ENCODE measurements at regions not wholly inside any gene's neighbourhood (a gene's known extent, or its start where the extent isn't known, plus 50 kb on each side); places are given as distances from the start of the nearest gene placed in this dataset.
"Not testable (repeated sequence)": the region's sequence is repeated elsewhere in the genome, so short reads cannot be mapped to it uniquely, and the experiment has no call there.

DNA sequence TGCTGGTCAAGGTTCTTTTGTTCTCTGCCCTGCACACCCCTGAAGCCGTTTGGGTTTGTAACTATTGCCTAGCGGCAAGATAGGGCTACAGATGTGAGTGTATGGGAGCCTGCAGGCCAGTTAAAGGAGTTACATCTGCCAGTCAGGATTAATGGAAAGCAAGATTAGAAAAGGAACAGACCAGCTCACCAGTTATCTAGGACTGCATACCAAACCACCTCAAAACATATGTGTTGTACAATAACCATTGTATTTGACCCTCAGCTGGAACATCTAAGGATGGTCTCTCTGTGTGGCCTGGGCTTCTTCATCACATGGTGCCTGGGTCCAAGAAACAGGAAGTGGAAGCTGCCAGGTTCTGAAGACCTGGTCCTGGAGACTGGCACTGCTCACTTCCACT is 52.5 kb upstream of the FBXO28 start:
- no peak for DNase-seq

DNA sequence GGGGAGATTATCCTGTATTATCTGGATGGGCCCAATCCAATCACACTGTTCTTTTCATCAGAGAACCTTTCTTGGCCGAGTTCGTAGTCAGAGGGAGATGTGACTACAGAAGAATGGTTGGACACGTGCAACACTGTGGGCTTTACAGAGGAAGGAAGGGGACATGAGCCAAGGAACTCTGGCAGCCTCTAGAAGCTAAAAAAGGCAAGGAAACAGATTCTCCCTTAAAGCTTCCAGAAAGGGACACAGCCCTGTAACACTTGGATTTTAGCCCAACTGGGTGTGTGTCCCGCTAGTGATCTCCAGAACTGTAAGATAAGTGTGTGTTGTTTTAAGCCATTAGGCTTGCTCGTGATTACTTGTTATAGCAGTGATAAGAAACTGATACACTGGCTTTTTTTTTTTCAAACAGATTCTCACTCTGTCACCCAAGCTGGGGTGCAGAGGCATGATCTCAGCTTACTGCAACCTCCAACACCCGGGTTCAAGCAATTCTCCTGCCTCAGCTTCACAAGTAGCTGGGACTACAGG is 53.9 kb upstream of the FBXO28 start:
- no peak for DNase-seq

DNA sequence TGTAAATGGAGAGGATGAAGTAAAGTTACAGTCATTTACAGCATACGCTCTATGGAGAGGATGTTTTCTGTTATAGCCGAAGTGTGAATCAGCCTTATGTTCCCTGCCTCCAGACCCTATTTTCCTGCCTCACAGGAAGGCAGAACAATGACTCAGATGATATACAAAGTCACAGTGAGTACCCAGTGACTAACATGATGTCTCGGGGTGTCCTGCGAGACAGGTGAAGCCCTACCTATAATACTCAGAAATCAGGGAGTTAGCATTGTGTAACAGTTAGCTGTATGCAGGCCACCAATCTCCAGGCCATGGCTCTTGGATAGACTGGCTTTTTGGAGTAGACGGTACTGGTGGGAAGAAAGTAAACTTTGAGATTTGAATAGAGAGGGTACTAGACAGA is 55.6 kb upstream of the FBXO28 start:
- DNase-seq: no peak

DNA sequence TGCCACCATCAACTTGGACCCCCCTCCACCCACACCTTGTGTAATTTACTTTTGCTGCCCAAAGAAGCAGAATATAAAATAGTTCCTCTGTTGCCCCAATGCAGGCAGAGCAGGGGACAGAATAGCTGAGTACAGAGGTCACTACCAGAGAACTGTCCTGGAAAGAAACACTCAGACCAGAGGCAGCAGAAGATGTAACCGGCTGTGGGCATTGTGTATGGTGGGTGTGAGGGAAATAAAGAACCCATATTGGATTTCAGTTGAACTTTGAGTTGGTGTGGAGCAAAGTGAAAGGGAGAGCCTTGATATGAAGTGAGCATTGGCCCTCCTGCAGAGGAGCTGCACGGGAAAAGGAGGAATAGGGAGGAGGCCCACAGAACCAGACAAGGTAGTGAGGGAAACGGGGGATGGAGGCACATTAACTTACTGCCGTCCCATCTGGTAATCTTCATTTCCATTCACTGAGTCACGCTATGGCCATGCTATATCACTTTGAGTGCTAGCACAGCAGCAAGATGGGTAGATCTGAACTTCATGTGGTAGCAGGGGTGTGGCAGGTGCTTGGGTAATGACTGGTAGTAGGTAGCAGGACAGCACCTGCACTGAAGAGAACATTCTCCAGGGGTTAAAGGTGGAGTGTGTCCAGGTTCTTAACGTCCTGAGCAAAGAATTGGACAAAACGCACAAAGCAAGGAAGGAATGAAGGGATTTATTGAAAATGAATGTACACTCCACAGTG is 56.3 kb upstream of the FBXO28 start:
- no peak for DNase-seq

DNA sequence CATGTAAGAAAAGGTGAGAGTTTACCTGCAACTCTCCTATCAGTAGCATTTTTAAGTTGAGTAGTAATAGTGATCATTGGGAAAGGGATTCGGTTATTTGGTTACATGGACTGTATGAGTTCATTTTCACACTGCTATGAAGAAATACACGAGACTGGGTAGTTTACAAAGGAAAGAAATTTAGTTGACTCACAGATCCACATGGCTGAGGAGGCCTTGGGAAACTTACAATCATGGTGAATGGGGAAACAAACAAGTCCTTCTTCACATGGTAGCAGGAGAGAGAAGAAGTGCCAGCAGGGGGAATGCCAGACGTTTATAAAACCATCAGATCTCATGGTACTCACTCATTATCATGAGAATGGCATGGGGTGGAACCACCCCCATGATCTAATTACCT is 59.3 kb upstream of the FBXO28 start:
- DNase-seq: peak; percentile 29

DNA sequence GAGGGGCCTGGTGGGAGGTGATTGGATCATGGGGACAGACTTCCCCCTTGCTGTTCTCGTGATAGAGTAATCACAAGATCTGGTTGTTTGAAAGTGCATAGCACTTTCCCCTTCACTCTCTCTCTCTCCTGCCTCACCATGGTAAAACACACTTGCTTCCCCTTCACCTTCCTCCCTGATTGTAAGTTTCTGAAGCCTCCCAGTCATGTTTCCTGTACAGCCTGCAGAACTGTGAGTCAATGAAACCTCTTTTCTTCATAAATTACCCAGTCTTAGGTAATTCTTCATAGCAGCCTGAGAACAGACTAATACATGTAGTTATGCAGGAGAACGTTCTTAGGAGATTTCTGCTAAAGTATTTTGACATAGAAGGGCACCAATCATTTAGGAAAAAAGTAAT is 59.9 kb upstream of the FBXO28 start:
- DNase-seq: no peak

DNA sequence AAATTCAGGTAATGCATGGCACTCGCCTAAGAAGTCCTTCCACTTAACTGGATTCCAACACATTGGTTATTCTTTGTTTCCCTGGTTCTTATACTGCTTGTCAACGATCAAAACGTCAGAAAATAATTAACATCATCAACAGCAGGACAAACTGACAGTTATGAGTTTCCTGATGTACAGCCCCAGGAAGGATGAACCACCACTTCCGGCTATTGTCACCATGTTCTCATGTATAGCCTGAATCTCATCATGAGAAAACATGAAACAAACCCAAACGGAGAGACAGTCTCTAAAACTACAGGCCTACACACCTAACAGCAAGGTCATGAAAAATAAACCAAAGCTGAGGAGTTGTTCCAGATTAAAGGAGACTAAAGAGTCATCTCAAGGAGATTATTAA is 60.5 kb upstream of the FBXO28 start:
- DNase-seq: no peak

DNA sequence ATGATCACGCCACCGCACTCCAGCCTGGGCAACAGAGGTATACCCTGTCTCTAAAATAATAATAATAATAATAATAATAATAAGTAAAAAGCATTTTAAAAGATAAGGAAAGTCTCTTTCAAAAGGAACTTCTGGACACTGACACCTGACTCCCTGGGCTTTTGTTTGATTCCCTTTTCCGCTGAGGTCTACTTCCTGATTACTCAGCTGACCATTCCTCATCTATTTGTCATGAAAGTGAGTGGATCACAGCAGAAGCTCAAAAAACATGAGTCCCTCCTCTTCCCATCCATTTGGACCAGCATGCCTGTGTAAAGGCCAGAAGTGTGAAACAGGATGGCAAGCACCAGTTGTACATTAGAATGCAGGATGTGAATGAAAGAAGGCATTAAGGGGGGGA is 61.1 kb upstream of the FBXO28 start:
- peak; percentile 10 for DNase-seq

DNA sequence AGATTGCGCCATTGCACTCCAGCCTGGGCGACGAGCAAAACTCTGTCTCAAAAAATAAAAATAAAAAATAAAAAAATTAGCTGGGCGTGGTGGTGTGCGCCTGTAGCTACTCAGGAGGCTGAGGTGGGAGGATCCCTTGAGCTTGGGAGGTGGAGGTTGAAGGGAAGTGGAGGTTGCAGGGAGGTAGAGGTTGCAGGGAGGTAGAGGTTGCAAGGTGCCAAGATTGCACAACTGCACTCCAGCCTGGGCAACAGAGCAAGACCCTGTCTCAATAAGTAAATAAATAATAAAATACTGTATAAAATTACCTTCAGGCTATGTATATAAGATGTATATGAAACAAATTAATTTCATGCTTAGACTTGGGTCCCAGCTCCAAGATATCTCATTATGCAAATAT is 62.1 kb upstream of the FBXO28 start:
- DNase-seq: not testable (repeated sequence)

DNA sequence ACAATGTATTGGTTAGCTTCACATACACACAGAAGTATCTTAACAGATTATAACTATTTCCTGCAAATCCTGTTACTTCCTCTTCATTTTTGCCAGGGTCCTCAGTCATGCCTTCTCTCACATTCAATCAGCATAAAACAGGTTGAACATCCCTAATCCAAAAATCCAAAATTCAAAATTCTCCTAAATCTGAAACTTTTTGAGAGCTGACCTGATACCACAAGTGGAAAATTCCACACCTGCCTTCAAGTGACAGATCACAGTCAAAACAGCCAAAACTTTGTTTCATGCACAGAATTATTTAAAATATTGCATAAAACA is 62.9 kb upstream of the FBXO28 start:
- DNase-seq: no peak

DNA sequence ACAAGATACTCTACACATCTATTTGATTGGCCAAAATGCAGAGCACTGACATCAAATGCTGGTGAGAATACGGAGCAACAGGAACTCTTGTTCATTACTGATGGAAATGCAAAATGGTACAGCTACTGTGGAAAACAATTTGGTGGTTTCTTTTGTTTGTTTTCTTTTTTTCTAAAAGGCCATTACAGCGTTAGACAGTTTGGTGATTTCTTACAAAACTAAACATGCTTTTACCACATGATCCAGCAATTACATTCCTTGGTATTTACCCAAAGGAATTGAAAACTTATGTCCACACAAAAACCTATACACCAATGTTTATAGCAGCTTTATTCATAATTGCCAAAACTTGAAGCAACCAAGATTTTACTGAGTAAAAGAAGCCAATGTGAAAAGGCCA is 66.4 kb upstream of the FBXO28 start:
- DNase-seq: no peak

DNA sequence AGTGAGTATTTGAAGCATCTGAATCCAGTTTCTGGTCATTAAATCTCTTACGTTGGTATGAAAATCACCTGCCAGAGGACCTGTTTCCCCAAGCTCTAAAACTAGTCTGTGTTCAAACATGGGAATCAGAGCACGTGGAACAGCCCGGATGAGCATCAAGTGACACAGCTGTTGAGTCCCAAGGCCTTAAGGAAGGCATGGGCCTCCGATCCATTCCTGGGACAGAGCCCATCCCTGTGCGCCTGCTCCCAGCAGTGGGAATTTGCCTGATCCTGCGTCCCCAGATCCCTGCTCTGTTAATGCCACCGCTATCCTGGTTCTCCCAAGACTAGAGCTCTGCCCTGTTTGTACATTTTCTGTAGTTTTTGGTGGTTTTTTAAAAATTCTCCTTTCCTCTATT is 68.4 kb upstream of the FBXO28 start:
- DNase-seq: no peak

DNA sequence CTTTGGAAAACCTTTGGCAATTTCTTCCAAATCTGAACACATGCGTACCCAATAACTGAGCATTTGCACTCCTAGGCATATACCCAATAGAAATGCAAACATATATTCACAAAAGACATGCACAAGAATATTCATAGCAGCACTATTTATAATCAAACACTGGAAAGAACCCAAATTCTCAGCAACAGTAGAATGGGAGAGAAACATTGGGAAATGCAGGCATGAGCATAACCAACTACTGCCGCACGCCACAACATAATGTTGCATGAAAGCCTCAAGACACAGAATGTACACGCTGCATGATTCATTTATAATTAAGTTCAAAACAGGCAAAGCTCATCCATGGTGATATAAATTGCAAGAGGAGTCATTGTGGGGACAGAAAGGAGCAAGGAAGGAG is 69.5 kb upstream of the FBXO28 start:
- no peak for DNase-seq

DNA sequence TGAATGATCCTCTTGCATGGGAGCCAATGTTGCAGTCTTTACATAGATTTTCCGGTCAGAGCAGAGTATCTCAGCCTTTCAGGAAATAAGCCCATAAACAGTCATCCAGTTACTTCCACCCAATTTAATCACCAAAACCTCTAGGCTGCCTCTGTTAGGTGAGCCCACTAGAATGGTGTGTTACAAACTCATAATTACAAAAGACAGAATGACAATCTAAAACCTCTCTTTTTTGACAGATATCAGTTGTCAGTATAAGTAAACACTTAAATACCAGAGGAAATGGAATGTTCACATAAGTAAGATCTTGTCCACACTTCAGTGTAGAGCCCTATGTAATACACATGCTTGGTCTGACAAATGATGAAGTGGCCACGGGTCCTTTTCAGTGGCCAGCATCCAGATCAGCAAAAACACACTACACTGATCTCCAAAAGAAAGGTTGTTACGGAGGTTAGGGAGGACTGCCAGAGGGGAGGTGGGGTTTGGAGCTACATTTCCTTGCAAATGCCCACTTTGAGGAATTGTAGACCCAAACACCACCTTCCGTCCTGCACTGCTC is 71.3 kb upstream of the FBXO28 start:
- peak; percentile 54 for DNase-seq

DNA sequence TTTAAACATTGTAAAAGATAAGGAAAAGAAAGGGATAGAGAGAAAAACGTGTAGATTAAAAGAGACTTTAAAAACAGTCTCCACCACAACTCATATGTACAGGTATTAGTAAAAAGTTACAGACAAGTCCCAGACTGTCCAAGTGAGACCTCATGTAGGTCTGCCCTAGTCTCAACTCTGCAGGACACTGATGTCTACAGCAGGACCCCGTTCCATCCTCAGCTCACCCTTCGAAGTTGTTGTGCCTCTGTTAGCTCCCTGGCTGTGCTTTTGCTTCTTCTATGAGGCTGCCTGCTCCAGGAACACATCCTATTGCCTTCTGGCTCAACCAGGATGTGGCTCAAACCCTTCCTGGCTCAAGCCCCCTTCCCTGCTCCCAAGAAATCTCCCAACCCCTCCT is 72.9 kb upstream of the FBXO28 start:
- no peak for DNase-seq

DNA sequence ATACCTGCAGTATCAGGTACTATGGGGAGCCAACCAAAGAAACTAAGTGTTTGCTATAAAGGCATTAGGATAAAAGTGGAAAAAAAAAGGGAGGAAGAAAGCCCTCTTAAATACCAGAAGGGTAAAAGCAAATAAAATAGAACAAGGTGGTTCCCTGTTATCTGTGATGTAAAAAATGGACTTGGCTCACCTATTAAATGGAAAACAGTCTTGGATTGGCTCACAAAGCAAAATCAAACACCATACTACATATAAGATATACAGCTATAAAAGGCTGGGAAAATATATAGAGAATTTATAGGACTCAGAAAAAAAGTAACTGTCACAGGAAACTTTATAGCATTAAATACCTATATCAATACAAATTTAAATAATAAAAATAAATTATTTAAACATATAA is 73.5 kb upstream of the FBXO28 start:
- DNase-seq: not testable (repeated sequence)

DNA sequence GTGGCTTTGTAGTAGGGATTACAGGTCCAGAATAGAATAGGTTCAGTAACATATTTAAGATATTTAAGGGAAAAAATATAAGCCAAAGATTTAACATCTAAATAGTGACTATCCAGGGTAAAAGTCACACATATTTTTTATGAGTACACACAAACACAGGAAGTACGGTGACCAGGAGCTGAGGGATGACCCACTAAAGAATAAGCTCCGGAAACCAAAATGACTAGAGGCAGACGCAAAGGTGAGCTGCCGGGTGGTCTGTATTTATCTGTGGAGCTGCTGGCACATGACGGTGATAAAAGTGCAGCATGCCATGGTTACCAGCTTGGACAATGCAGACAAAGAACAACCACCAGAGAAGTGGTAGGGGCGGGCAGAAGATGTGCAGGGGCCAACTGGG is 73.9 kb upstream of the FBXO28 start:
- not testable (repeated sequence) for DNase-seq

DNA sequence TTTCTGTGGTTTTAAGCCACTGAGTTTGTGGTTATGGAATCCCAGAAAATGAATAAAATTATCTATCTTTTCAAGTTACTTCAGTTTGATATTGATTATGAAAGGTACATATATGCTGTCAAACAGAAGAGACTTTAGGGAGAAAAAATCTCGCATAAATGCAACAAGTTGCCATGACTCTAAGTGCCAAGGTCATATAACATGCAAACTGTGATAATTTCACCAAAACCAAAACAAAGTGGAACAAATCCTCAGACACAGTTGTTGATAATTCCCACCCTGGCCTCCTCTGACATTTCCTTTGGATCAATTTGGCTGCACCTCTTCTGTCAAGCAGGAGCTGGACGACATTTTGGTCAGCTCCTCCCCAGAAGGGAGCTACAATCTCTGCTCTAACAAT is 75.1 kb upstream of the FBXO28 start:
- not testable (repeated sequence) for DNase-seq

DNA sequence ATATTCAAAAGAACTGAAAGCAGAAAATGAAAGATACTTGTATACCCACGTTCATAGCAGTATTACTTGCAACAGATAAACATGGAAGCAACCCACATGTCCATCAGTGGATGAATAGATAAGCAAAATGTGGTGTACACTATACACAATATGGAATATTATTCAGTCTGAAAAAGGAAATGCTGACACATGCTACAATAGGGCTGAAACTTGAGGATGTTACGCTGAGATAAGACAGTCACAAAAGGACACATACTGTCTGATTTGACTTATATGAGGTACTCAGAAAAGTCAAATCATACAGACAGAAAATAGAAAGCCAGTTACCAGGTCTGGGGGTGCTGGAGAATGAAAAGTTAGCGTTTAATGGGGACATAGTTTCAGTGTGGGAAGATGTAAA is 76.5 kb upstream of the FBXO28 start:
- not testable (repeated sequence) for DNase-seq

DNA sequence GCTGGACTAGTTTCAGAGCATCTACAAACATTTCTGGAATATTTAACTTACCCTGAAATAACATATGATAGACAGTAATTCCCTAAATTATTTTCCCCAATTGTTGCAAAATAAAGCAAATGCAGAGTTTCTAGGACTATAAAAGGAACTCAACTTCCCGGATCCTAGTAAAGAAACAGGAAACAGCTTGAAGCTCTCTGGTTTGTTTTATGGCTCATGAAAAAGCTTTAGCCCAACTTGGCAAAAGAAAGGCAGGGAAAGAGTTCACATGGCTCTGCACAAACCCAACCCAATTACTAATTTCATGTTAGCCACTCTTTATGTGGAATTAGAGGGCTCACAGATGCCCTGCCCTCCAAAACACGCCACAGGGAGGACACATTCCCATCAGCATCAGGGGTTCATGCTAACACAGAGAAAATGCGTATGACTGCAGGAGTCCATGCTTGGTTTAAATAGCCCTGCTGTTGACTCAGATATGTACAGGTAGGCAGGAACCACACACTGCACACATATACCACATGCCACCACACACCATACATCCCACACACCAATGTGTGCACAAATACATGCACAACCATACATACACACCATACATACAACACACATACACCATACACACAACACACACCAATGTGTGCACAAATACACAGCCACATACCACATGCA is 81.2 kb upstream of the FBXO28 start:
- not testable (repeated sequence) for DNase-seq

DNA sequence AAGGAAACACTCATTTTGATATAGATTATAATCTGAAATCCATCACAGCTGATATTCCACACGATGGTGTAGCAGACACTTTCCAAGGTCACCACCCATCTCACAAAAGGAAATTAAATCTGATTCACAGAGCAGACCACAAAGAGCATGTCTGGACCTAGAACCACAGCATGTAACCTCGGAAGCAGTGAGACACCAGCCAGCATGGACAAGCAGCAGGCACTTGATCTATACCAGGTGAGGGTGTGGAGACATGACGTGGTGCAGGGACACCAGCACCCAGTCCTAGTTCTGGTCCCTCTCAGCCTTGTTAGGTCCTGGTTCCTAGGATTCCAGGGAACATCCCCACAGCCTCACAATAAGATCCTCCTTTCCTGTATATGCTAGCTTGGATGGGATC is 81.9 kb upstream of the FBXO28 start:
- not testable (repeated sequence) for DNase-seq

DNA sequence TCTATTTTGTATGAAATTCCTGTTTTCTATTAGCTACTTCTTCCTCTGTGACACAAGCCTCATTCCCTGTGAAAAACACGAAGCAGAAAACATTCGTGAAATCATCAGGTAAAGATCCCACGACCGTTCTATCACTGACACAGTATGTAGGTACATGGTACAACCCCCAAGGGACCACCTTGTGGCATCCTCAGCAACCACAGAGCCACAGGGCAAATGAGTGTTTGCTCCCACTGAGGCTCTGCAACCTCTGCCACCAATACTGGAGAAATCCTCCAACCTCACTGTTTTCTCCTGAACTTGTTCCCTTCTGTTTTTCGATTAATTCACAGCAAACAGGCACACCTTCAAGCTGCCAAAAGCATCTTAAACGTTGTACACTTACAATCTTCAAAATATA is 83.7 kb upstream of the FBXO28 start:
- DNase-seq: peak; percentile 48

DNA sequence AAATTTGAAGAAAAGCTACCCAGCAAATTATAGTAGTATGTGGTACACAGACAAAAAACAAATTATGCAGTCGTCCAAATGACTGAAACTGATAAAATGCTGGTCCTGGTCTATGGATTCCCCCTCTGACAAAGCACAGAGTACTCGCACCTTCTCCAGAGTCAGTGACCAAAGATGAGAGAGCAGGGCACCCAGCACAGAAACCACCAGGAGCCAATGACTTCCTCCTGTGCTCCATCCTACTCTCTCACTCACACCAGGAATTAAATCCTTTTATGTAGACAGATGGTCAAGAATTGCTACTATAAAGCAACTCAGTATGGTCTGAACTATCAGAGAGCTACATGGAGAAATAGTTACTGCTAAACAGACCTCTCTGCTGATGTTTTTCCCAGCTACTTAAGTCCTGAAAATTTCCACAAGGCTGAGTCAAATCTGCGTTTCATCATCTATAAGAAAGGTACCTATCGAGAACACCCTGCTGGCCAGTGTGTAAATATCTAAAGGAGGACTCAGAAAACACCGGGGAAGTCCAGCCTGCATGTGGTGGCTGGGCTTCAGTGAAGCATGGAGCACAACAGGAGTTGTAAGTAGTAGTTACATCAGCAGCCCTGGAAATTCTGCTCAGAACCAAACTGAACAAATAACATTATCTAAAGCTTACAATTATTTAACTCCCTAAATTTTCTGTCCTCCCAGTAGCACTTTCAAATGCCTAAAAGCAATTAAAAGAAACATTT is 84.5 kb upstream of the FBXO28 start:
- peak; percentile 84 for DNase-seq

DNA sequence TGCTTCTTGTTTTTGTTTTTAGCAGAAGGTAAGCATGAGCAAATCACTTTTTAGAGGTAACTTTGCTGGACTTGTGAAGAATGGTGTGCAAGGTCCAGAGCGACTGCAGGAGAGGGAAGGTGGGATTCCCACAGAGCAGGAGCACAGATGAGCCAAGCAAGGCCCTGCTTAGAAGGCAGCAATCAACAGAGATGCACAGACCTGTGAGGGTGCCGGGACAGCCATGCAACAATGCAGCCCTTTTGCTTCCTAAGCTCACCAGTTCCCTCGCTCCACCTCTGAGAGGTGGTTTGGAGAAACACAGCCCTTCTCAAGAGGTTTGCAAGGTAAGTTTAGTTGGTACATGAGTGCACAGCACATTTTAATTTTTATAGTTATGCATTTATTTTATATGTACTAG is 85.1 kb upstream of the FBXO28 start:
- not testable (repeated sequence) for DNase-seq
